Brain microvascular endothelial cell (primary cell): ENCODE measurements at regions not wholly inside any gene's neighbourhood (a gene's known extent, or its start where the extent isn't known, plus 50 kb on each side); places are given as distances from the start of the nearest gene placed in this dataset.

Experiments
- DNase-seq: peaks from one replicate; pipeline ENCODE4 v3.0.0-alpha.2; 2020
- H3K27ac ChIP-seq: fragments of 250-450 bp; sonication (Bioruptor Pico); 2 replicates; pipeline ENCODE4 v1.5.1; 2020; ENCODE audit warnings: mild to moderate bottlenecking, moderate library complexity
- H3K27me3 ChIP-seq: fragments of 250-450 bp; sonication (Bioruptor Pico); replicated peaks from 2 replicates; pipeline ENCODE4 v1.5.1; 2020; ENCODE audit warnings: mild to moderate bottlenecking
- H3K36me3 ChIP-seq: fragments of 250-450 bp; sonication (Bioruptor Pico); replicated peaks from 2 replicates; pipeline ENCODE4 v1.5.1; 2020; ENCODE audit warnings: mild to moderate bottlenecking
- H3K4me3 ChIP-seq: 2 replicates; pipeline ENCODE4 v1.5.1; 2011; ENCODE audit warnings: low read depth, mild to moderate bottlenecking, control low read depth, low read length, moderate library complexity
- CTCF ChIP-seq: IDR thresholded peaks from 2 replicates; pipeline ENCODE4 v1.5.1; 2011; ENCODE audit warnings: low read depth, mild to moderate bottlenecking, moderate library complexity, low read length, control low read depth, inconsistent platforms; ENCODE audit errors: missing control alignments
- in situ Hi-C: cut with HindIII; loops from 2 replicates; pipeline ENCODE4 v1.10.0; 2017; ENCODE audit warnings: low sequenced_read_pairs, low pct_ligation_motif_present

- no peak for TF ChIP-seq CTCF
- H3K27me3 ChIP-seq, result no peaks in the 10 kb centered on the region
- H3K4me3 ChIP-seq, result peak overlapping the region; percentile 32
- in situ Hi-C loops, result no loop called here
- no peaks in the 10 kb centered on the region for H3K36me3 ChIP-seq
- peak overlapping the region; percentile 65 for H3K27ac ChIP-seq
- peak; percentile 86 for DNase-seq
These were observed 54.6 kb upstream of the RAPGEF2 start for GRCh38 chr4:159048166-159048886.

DNA sequence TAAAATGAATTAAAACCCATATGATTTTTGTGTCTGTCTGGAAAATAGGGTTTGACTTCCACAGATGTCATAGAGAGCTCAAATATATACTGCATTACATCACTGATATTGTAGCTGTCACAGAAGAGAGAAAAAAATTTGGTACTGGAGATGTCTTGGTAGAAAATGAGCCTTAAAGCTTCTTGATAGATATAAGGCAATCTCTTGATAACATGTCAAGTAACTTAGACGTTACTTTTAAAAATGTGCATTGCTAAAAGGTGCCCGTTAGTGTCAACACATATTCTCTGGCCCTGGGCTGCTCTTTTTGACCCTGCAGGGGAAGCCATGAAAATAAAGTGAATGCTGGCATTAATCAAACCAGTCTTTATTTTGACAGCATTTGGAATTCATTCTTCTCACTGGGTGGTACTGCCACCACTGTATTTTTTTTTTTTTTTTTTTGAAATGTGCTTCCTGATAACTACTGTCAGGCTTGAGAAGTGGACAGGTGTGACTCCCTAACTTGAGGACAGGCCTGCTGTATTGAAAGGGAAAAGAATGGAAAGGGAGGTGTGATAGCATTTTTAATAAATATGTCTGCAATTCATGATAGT, 53.0 kb upstream of the RAPGEF2 start:
- no peaks in the 10 kb centered on the region for H3K36me3 ChIP-seq
- H3K27ac ChIP-seq, result no peak overlapping the region
- H3K4me3 ChIP-seq, result no peak overlapping the region
- TF ChIP-seq CTCF, result no peak
- no peak for DNase-seq
- H3K27me3 ChIP-seq, result no peaks in the 10 kb centered on the region
- in situ Hi-C loops, result no loop called here

DNA sequence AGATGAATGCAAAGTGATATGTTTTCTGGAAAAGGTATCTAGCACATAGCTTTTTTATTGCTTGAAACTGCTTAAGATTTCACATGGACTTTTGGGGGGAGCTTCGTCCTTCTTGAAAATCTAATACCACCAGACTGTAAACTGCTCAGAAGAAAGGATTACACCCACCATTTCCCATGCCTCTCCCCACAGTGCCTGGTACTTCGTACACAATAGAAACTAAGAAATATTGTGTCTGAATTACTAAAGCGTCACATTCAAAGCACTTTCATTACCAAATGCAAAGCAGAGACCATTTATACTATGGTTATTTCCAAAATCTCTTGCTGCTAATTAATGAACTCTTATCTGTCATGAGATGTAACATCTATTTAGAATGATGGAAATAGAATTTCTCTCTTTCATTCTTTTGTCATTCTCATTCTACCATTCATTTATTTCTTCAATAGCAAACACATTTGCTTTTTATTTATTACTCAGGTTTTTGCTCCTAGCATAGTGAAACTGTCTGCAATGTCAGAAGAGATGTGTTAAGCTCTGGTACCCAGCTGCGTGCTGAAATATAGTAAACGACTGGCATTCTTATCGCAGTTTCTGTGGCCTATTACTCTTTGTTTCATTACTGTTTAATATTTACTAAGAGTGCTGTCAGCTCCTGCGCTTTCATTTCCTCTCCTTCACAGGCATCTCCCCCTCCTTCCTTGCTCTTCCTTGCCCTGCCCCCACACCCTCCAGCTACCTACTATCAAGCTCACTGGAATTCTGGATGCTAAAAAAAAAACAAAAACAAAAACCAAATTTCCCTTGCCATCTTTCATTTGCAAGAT, 51.4 kb upstream of the RAPGEF2 start:
- in situ Hi-C loops, result no loop called here
- H3K27me3 ChIP-seq, result no peaks in the 10 kb centered on the region
- DNase-seq, result no peak
- no peak overlapping the region for H3K27ac ChIP-seq
- no peaks in the 10 kb centered on the region for H3K36me3 ChIP-seq
- no peak overlapping the region for H3K4me3 ChIP-seq
- no peak for TF ChIP-seq CTCF

DNA sequence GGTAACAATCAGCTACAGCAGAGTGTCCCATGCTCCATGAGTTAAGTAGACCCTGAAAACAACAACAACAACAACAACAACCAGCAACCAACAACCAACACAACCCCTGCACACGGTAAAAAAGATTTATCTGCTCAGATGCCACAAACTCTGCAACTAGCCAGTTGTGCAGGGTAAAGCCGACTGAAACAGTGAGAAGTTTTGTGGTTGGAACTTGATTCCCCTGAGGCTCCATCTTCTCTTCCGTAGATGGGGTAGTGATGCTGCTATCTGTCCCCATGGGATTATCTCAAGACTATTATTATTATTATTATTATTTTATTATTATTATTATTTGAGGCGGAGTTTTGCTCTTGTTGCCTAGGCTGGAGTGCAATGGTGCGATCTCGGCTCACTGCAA, 50.6 kb upstream of the RAPGEF2 start:
- no peak for DNase-seq
- no peak overlapping the region for H3K4me3 ChIP-seq
- H3K27ac ChIP-seq, result no peak overlapping the region
- H3K36me3 ChIP-seq, result no peaks in the 10 kb centered on the region
- H3K27me3 ChIP-seq, result no peaks in the 10 kb centered on the region
- in situ Hi-C loops, result no loop called here
- TF ChIP-seq CTCF, result no peak
